GM10266 (cell line): ENCODE measurements at regions not wholly inside any gene's neighbourhood (a gene's known extent, or its start where the extent isn't known, plus 50 kb on each side); places are given as distances from the start of the nearest gene placed in this dataset.
"Not testable (repeated sequence)": the region's sequence is repeated elsewhere in the genome, so short reads cannot be mapped to it uniquely, and the experiment has no call there.

ENCODE experiments used
- DNase-seq: peaks from one replicate; pipeline ENCODE4 v3.0.0; 2012; ENCODE audit errors: extremely low spot score
- TF ChIP-seq, protein P1 (sequence below): IDR thresholded peaks from 2 replicates; pipeline ENCODE4 v1.5.1; 2012; ENCODE audit warnings: mild to moderate bottlenecking, low read depth; ENCODE audit not compliant: control insufficient read depth, insufficient read depth; ENCODE audit errors: missing control alignments

DNA sequence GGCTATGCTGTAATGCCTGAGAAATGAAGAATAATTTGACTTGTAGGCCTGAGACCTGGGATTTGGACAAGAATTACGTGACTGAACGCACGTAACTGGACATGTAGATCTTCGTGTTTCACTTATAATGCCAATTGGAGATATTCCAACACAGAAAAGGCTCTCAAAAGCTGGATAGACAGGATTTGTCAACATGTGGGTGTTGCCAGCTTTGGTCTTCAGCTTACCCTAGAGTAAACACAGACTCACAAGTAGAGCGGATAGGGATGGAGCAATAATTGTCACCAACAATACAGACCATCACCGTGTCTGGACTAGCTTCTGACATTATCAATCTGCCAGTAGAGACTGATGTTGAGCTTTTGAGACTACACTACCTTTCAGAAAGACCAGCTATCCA, 1511.0 kb upstream of the ADGRL3 start:
- TF ChIP-seq, protein P1, sequence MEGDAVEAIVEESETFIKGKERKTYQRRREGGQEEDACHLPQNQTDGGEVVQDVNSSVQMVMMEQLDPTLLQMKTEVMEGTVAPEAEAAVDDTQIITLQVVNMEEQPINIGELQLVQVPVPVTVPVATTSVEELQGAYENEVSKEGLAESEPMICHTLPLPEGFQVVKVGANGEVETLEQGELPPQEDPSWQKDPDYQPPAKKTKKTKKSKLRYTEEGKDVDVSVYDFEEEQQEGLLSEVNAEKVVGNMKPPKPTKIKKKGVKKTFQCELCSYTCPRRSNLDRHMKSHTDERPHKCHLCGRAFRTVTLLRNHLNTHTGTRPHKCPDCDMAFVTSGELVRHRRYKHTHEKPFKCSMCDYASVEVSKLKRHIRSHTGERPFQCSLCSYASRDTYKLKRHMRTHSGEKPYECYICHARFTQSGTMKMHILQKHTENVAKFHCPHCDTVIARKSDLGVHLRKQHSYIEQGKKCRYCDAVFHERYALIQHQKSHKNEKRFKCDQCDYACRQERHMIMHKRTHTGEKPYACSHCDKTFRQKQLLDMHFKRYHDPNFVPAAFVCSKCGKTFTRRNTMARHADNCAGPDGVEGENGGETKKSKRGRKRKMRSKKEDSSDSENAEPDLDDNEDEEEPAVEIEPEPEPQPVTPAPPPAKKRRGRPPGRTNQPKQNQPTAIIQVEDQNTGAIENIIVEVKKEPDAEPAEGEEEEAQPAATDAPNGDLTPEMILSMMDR: no peak
- DNase-seq: no peak

DNA sequence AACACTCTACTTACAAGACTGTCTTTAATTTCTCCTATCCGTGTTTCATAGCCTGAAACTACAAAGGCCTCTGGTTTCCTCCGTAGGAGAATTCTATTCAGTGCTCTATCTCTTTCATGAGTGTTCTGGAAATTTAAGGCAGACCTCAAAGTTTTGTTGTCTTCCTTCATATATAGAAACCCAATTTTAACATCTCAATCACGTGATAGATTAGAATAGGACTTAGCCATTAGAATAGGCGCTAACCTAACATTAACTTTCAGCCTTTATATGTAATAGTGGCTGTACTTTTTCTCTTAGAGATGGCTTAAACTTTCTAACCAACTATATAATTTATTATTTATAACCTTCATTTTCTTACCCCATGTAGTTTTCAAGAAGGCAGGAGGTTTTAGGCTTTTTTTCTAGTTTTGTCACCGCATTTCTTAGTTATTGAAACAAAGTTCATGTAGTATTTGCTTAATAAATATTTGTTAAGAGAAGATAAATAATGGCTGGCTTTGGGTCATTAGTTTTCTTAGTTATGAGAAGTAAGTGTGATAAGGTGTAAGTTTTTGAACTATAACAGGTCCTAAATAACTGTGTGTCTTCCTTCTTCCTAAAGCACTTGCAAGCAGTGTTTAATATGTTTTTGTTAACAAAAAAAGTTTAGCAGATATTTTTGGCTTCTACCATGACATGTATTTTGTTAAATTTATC, 1504.6 kb upstream of the ADGRL3 start:
- TF ChIP-seq, protein P1: no peak
- DNase-seq: no peak

DNA sequence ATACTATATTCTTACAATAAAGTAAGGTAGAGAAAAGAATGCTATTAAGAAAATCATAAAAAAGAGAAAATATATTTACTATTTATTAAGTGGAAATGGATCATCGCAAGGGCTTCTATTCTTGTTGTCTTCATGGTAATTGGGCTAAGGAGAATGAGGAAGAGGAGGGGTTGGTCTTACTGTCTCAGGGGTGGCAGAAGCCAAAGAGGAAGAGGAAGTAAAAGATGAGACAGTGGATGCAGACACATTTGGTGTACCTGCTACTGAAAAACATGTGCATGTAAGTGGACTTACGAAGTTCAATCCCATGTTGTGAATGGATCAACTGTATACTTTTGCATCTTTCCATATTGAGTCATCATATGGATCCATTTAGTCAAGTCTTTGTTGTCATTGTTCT, 1502.1 kb upstream of the ADGRL3 start:
- DNase-seq: no peak
- TF ChIP-seq, protein P1: no peak

DNA sequence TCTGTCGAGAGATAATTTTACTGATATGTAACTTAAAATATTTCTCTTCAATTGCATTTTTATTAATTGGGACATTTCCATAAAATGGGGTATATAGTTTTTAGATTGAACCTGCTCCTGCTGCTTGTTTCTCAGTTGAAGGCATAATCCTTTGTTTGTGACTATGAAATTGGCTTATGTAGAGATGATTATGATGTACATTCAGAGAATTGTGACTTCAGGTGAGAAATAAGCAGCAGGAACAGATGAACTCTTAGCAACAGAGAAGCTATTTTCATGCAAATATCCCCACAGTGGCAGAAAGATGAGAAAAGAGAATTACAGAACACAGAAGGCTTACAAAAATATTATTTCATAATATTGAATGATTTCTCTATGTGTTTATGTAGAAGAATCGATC, 1499.5 kb upstream of the ADGRL3 start:
- DNase-seq: no peak
- TF ChIP-seq, protein P1: no peak

DNA sequence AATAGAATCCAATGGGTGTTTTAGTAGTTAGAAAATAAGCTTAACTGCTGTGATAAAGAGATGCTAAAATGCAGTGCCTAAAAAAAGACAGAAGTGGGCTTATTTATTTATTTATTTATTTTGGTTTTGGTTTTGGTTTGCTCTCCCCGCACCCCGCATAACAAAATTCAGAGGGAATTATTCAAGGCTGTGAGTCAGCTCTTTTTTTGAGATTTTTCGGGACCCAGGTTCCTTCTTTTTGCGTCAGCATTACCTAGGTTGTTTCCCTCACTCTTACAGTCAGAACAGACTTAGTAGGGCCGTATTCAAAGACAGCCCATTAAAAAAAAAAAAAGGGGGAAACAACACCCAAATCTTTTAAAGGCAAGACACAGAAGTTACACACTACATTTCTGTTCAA, 1495.5 kb upstream of the ADGRL3 start:
- no peak for DNase-seq
- TF ChIP-seq, protein P1: no peak

DNA sequence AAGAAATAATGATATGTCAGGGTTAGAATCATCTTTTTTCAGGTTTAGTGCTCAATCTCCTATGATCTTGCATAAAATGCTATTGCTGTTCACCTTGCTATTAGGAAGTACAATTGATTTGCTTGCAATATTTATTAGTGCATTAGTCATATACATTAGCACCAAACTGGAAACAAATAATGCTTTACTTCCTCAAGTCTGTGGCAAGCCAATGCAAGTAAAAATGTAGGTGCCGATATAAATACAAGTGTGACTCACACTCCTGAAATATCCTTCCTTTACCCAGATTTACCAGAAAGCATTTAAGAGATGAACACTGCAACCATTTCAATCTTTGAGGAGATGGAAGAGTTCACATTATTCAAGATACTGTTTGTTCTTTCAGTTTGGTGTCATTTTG, 1487.7 kb upstream of the ADGRL3 start:
- DNase-seq: no peak
- TF ChIP-seq, protein P1: no peak

DNA sequence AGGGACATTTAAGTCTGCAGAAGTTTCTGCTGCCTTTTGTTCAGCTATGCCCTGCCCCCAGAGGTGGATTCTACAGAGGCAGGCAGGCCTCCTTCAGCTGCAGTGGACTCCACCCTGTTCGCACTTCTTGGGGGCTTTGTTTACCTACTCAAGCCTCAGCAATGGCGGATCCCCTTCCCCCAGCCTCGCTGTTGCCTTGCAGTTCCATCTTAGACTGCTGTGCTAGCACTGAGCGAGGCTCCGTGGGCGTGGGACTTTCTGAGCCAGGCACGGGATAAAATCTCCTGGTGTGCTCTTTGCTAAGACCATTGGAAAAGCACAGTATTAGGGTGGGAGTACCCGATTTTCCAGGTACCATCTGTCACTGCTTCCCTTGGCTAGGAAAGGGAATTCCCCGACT, 1475.8 kb upstream of the ADGRL3 start:
- DNase-seq: not testable (repeated sequence)

DNA sequence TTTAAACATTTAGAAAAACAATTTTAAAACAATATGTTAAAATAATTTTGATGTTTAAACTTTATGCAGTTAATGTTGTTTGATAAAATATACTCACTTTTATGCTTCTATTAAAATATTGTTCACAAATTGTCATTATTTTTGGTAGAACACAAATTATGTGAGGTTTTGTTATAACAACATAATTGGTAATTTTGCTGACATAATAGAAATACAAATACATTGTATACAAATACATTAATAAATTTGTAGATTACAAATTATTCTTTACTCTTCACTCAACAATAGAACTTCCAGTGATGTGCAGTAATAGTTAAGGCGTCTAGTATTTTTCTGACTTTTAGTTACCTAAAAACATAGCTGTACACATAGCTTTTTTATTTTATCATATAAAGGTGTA, 1472.4 kb upstream of the ADGRL3 start:
- no peak for DNase-seq
- TF ChIP-seq, protein P1: no peak
